ENCODE measurements at regions not wholly inside any gene's neighbourhood (a gene's known extent, or its start where the extent isn't known, plus 50 kb on each side); places are given as distances from the start of the nearest gene placed in this dataset.

DNA sequence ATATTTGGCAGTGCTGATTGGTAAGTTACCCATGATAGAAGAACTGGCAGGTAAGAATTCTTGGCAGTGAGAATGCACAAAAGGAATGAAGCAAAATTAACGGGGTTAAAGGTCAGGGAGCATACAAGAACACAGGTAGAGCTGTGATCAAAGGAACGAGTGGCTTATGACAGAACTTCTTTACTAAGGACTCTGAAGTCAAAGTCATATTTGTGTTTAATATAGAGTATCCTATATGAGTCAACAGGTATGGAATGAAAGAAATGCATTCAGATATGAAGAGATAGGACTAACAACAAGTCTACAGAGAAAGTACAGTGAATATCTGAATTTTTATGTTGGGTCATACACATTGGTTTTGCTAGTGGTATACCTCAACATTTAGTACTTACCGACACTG is 209.0 kb upstream of the CITED2 start:
- TF ChIP-seq, protein P1, sequence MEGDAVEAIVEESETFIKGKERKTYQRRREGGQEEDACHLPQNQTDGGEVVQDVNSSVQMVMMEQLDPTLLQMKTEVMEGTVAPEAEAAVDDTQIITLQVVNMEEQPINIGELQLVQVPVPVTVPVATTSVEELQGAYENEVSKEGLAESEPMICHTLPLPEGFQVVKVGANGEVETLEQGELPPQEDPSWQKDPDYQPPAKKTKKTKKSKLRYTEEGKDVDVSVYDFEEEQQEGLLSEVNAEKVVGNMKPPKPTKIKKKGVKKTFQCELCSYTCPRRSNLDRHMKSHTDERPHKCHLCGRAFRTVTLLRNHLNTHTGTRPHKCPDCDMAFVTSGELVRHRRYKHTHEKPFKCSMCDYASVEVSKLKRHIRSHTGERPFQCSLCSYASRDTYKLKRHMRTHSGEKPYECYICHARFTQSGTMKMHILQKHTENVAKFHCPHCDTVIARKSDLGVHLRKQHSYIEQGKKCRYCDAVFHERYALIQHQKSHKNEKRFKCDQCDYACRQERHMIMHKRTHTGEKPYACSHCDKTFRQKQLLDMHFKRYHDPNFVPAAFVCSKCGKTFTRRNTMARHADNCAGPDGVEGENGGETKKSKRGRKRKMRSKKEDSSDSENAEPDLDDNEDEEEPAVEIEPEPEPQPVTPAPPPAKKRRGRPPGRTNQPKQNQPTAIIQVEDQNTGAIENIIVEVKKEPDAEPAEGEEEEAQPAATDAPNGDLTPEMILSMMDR (IDR thresholded peaks at IDR 0.05; ENCODE audit: control extremely low read depth, extremely low read depth, low read depth, missing control alignments) = no peak
- POLR2A ChIA-PET = no interaction called here
- no peak for DNase-seq (ENCODE audit: extremely low spot score)
- CTCF ChIA-PET = no interaction called here

GRCh38 chr6:139582956-139583355 is 208.5 kb upstream of the CITED2 start:
- DNase-seq (ENCODE audit: extremely low spot score) = no peak
- TF ChIP-seq, protein P1 (IDR thresholded peaks at IDR 0.05; ENCODE audit: control extremely low read depth, extremely low read depth, low read depth, missing control alignments) = no peak
- ChIA-PET CTCF (no interaction called here), POLR2A (no interaction called here)

GRCh38 chr6:139581485-139581865 is 207.0 kb upstream of the CITED2 start:
- ChIA-PET POLR2A (no interaction called here), CTCF (no interaction called here)
- no peak for DNase-seq (ENCODE audit: extremely low spot score)
- TF ChIP-seq, protein P1 (IDR thresholded peaks at IDR 0.05; ENCODE audit: control extremely low read depth, extremely low read depth, low read depth, missing control alignments) = no peak

DNA sequence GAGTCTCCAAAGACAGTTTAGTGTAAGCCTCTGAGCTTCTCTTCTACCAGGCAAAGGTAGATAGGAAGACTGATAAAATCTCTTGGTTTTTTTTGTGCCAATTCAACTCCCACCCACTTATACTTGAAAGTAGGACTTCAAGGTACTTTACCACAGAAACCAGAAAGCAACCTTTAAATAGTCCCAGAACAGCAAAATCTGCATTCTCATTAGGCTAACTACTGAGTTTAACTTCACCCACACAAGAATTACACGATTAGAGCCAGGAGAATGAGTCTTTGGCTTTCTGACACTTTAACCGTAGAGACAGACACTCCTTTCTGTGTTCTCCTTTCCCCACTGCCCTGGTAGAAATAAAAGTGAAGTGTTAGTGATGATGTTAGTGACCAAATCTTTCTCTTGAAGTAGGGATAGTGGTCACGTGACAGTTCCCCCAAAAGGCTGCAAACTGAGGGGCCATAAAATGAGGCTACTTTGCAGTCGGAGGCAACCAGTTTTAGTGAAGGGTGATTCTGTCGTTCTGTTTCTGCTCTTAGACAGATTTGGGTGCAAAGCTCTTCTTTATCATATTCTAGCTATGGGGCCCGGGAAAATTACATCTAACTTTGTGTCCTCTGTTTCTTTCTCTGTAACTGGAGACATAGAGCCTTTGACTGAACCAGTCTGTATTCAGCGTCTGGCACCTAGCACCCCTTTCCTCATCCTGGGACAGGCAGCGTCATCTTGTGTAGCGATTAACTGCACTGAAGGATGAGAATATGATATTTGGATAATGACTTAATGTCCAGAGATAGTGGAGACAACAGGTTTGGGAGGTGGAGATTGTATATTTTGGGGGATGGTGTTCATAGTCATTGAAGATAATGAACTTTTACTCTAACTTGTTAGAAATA is 206.4 kb upstream of the CITED2 start:
- ChIA-PET CTCF (no interaction called here), POLR2A (no interaction called here)
- DNase-seq (ENCODE audit: extremely low spot score) = peak; percentile 55
- TF ChIP-seq, protein P1 (IDR thresholded peaks at IDR 0.05; ENCODE audit: control extremely low read depth, extremely low read depth, low read depth, missing control alignments) = no peak

- ChIA-PET CTCF (interaction anchor here (1.3 kb wide), 1 partner anchor 29 kb away, joined by 3 read pairs; no protein-coding TSS in a partner anchor), POLR2A (no interaction called here)
- DNase-seq (ENCODE audit: extremely low spot score) = no peak
- TF ChIP-seq, protein P1 (IDR thresholded peaks at IDR 0.05; ENCODE audit: control extremely low read depth, extremely low read depth, low read depth, missing control alignments) = no peak
Observed at GRCh38 chr6:139577763-139578604, 203.5 kb upstream of the CITED2 start.

- TF ChIP-seq, protein P1 (IDR thresholded peaks at IDR 0.05; ENCODE audit: control extremely low read depth, extremely low read depth, low read depth, missing control alignments) = no peak
- ChIA-PET CTCF (interaction anchor here (1.3 kb wide), 1 partner anchor 28 kb away, joined by 3 read pairs; no protein-coding TSS in a partner anchor), POLR2A (no interaction called here)
- DNase-seq (ENCODE audit: extremely low spot score) = no peak
Observed at GRCh38 chr6:139577124-139577762, 202.8 kb upstream of the CITED2 start.
